ENCODE measurements at regions not wholly inside any gene's neighbourhood (a gene's known extent, or its start where the extent isn't known, plus 50 kb on each side); places are given as distances from the start of the nearest gene placed in this dataset.

- DNase-seq = no peak
These were observed 52.8 kb upstream of the MEIS1 start for GRCh38 chr2:66382091-66382490.

GRCh38 chr2:66379473-66379872, 55.5 kb upstream of the MEIS1 start:
- no peak for DNase-seq

GRCh38 chr2:66377832-66378231, 57.1 kb upstream of the MEIS1 start:
- DNase-seq = no peak

GRCh38 chr2:66370824-66371223, 64.1 kb upstream of the MEIS1 start:
- DNase-seq = no peak

- DNase-seq = no peak
These were observed 68.3 kb upstream of the MEIS1 start for GRCh38 chr2:66366619-66367018.

- no peak for DNase-seq
These were observed 70.2 kb upstream of the MEIS1 start for GRCh38 chr2:66364495-66365333.

- no peak for DNase-seq
These were observed 72.2 kb upstream of the MEIS1 start for GRCh38 chr2:66362701-66363100.

- DNase-seq = no peak
These were observed 88.7 kb upstream of the MEIS1 start for GRCh38 chr2:66346231-66346664.

GRCh38 chr2:66344087-66344663, 90.8 kb upstream of the MEIS1 start:
- no peak for DNase-seq

GRCh38 chr2:66343259-66343658, 91.7 kb upstream of the MEIS1 start:
- DNase-seq = no peak

GRCh38 chr2:66340521-66340920, 94.4 kb upstream of the MEIS1 start:
- DNase-seq = no peak

- DNase-seq = no peak
These were observed 100.5 kb upstream of the MEIS1 start for GRCh38 chr2:66334237-66335029.

GRCh38 chr2:66331176-66331575, 103.7 kb upstream of the MEIS1 start:
- no peak for DNase-seq

- DNase-seq = no peak
These were observed 105.8 kb upstream of the MEIS1 start for GRCh38 chr2:66329081-66329605.

GRCh38 chr2:66327066-66327740, 107.7 kb upstream of the MEIS1 start:
- no peak for DNase-seq

- DNase-seq = no peak
These were observed 109.9 kb upstream of the MEIS1 start for GRCh38 chr2:66324909-66325528.

- DNase-seq = no peak
These were observed 110.6 kb upstream of the MEIS1 start for GRCh38 chr2:66324356-66324755.

GRCh38 chr2:66323406-66323805, 111.5 kb upstream of the MEIS1 start:
- DNase-seq = no peak

- no peak for DNase-seq
These were observed 112.2 kb upstream of the MEIS1 start for GRCh38 chr2:66322506-66323260.

GRCh38 chr2:66318009-66318561, 116.8 kb upstream of the MEIS1 start:
- DNase-seq = no peak

- no peak for DNase-seq
These were observed 117.5 kb upstream of the MEIS1 start for GRCh38 chr2:66317268-66317890.

Data from suppressor macrophage treated with lipopolysaccharide for 1 hour (primary cell).